ENCODE measurements at regions not wholly inside any gene's neighbourhood (a gene's known extent, or its start where the extent isn't known, plus 50 kb on each side); places are given as distances from the start of the nearest gene placed in this dataset.

DNA sequence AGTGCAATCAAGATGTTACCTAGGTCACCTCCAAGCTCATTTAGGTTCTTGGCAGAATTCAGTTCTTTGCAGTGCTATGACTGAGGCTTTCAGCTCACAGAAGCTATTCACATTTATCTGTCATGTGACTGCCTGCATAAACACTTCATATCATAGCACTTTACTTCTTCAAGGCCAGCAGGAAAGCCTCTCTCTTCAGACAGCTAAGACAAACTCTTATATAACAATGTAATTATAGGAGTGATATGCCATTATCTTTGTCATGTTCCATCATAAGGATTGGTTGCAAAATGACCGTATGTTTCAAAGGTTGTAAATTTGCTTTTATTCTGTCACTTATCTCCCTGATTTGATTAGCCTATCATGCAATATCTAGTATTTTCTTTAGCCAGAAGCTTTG, 78.8 kb upstream of the TMEM196 start:
- Mint-ChIP-seq H3K27ac (no peak overlapping the region), H3K36me3 (ENCODE audit: low read depth) (no peaks in the 10 kb centered on the region), H3K9me3 (no peaks in the 10 kb centered on the region), H3K4me1 (ENCODE audit: low read depth) (no peaks in the 10 kb centered on the region), H3K4me3 (no peak overlapping the region), H3K27me3 (no peaks in the 10 kb centered on the region)
- POLR2A ChIA-PET = no interaction called here
- TF ChIP-seq, protein P1, sequence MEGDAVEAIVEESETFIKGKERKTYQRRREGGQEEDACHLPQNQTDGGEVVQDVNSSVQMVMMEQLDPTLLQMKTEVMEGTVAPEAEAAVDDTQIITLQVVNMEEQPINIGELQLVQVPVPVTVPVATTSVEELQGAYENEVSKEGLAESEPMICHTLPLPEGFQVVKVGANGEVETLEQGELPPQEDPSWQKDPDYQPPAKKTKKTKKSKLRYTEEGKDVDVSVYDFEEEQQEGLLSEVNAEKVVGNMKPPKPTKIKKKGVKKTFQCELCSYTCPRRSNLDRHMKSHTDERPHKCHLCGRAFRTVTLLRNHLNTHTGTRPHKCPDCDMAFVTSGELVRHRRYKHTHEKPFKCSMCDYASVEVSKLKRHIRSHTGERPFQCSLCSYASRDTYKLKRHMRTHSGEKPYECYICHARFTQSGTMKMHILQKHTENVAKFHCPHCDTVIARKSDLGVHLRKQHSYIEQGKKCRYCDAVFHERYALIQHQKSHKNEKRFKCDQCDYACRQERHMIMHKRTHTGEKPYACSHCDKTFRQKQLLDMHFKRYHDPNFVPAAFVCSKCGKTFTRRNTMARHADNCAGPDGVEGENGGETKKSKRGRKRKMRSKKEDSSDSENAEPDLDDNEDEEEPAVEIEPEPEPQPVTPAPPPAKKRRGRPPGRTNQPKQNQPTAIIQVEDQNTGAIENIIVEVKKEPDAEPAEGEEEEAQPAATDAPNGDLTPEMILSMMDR (IDR thresholded peaks at IDR 0.05) = no peak
- CTCF ChIA-PET = no interaction called here
- no peaks in the 10 kb centered on the region for H3K27me3 ChIP-seq (ENCODE audit: control insufficient read depth in 1 of 2, insufficient read depth in 2 of 2, low read length in 2 of 2)
- DNase-seq = no peak
- no peak for ATAC-seq (ENCODE audit: poor library complexity)
- no peaks in the 10 kb centered on the region for H3K4me1 ChIP-seq (ENCODE audit: insufficient read depth, low read length)
- intact Hi-C loops (cut with DNase I, micrococcal nuclease) = no loop called here
- no peaks in the 10 kb centered on the region for H3K36me3 ChIP-seq (ENCODE audit: insufficient read depth, low read length)
- H3K4me3 ChIP-seq (ENCODE audit: low read length) = no peak overlapping the region
- no peak overlapping the region for H3K27ac ChIP-seq (ENCODE audit: low read depth in 1 of 2, low read length in 2 of 2)
- no peaks in the 10 kb centered on the region for H3K9me3 ChIP-seq (ENCODE audit: control insufficient read depth in 1 of 2, insufficient read depth in 1 of 2, low read length in 2 of 2)

DNA sequence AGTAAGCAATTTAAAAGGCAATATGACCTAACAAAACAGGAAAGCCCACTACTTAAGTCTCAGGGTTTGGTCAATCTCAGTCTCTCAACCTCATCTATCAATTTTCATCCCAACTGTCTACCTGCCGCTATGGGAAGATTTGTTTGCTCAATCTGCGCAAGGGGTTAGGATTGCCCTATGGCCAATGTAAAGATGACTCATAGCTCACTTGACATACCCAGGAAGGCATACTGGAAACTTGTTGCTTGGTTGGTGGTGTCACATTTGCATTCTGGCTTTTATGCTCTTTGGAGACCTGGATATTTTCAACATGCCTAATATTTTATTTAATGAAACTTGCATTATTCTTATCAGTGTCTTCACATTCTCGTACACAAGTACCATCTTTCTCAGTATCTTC, 78.1 kb upstream of the TMEM196 start:
- Histone ChIP-seq H3K27ac (ENCODE audit: low read depth in 1 of 2, low read length in 2 of 2) (no peak overlapping the region), H3K4me3 (ENCODE audit: low read length) (no peak overlapping the region), H3K36me3 (ENCODE audit: insufficient read depth, low read length) (no peaks in the 10 kb centered on the region), H3K9me3 (ENCODE audit: control insufficient read depth in 1 of 2, insufficient read depth in 1 of 2, low read length in 2 of 2) (no peaks in the 10 kb centered on the region), H3K27me3 (ENCODE audit: control insufficient read depth in 1 of 2, insufficient read depth in 2 of 2, low read length in 2 of 2) (no peaks in the 10 kb centered on the region), H3K4me1 (ENCODE audit: insufficient read depth, low read length) (no peaks in the 10 kb centered on the region)
- CTCF ChIA-PET = no interaction called here
- ATAC-seq (ENCODE audit: poor library complexity) (no peak), DNase-seq (no peak)
- H3K36me3 Mint-ChIP-seq (ENCODE audit: low read depth) = no peaks in the 10 kb centered on the region
- POLR2A ChIA-PET = no interaction called here
- no peaks in the 10 kb centered on the region for H3K4me1 Mint-ChIP-seq (ENCODE audit: low read depth)
- no peaks in the 10 kb centered on the region for H3K27me3 Mint-ChIP-seq
- no peaks in the 10 kb centered on the region for H3K9me3 Mint-ChIP-seq
- intact Hi-C loops (cut with DNase I, micrococcal nuclease) = no loop called here
- H3K27ac Mint-ChIP-seq = no peak overlapping the region
- TF ChIP-seq, protein P1 (IDR thresholded peaks at IDR 0.05) = no peak
- H3K4me3 Mint-ChIP-seq = no peak overlapping the region

DNA sequence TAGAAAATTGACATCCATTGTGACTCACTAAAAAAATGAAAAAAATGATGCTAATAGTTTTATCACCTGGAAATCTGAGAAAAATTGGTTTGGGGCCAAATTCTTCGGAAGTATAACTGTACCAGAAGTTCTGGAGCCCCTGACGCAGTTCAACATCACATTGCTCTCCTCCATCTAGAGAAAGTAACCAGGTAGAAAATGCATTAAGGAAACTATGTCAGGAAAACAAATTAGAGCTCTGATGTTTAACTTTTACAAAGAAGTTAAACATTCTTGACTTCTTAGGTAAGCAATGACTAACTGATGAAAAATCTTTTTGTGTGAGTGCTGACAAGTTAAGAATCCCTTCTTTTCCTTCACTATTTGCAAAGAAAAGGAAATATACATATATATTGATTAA, 61.1 kb upstream of the TMEM196 start:
- H3K4me3 ChIP-seq (ENCODE audit: low read length) = no peak overlapping the region
- no peak for ATAC-seq (ENCODE audit: poor library complexity)
- Mint-ChIP-seq H3K36me3 (ENCODE audit: low read depth) (no peaks in the 10 kb centered on the region), H3K4me1 (ENCODE audit: low read depth) (no peaks in the 10 kb centered on the region), H3K27ac (no peak overlapping the region), H3K9me3 (no peaks in the 10 kb centered on the region), H3K4me3 (no peak overlapping the region), H3K27me3 (no peaks in the 10 kb centered on the region)
- H3K9me3 ChIP-seq (ENCODE audit: control insufficient read depth in 1 of 2, insufficient read depth in 1 of 2, low read length in 2 of 2) = no peaks in the 10 kb centered on the region
- no peaks in the 10 kb centered on the region for H3K36me3 ChIP-seq (ENCODE audit: insufficient read depth, low read length)
- DNase-seq = no peak
- H3K4me1 ChIP-seq (ENCODE audit: insufficient read depth, low read length) = no peaks in the 10 kb centered on the region
- no peaks in the 10 kb centered on the region for H3K27me3 ChIP-seq (ENCODE audit: control insufficient read depth in 1 of 2, insufficient read depth in 2 of 2, low read length in 2 of 2)
- ChIA-PET CTCF (no interaction called here), POLR2A (no interaction called here)
- no peak overlapping the region for H3K27ac ChIP-seq (ENCODE audit: low read depth in 1 of 2, low read length in 2 of 2)
- TF ChIP-seq, protein P1 (IDR thresholded peaks at IDR 0.05) = no peak
- intact Hi-C loops (cut with DNase I, micrococcal nuclease) = no loop called here

Measured in CD4-positive, alpha-beta T cell (primary cell).